PC-9 (cell line): ENCODE measurements at regions not wholly inside any gene's neighbourhood (a gene's known extent, or its start where the extent isn't known, plus 50 kb on each side); places are given as distances from the start of the nearest gene placed in this dataset.

ENCODE experiments used
- EZH2 ChIP-seq: fragments of 200-600 bp; sonication (generic); IDR thresholded peaks from 2 replicates; pipeline ENCODE4 v1.8.0; 2017; ENCODE audit warnings: antibody characterized with exemption, low read depth
- TF ChIP-seq, protein P1 (sequence below): fragments of 200-600 bp; sonication (generic); conservative IDR thresholded peaks from 2 replicates; pipeline ENCODE4 v1.6.1; 2017; ENCODE audit warnings: mixed run types, antibody characterized with exemption, mild to moderate bottlenecking, moderate library complexity

DNA sequence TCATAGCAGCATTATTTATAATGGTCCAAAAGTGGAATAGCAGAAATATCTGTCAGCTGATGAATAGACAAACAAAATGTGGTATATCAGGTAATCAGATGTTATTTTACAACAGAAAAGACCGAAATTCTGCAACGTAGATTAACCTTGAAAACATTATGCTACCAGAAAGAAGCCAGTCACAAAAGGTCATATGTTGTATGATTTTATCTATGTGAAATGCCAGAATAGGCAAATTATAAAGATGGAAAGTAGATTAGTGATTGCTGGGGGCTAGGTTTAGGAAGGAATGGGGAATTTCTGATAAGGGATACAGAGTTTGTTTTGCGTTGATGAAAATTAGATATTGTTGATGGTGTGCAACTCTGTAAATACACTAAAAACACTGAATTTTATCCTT lies 165.0 kb upstream of the STMND1 start:
- TF ChIP-seq EZH2: no peak
- TF ChIP-seq, protein P1, sequence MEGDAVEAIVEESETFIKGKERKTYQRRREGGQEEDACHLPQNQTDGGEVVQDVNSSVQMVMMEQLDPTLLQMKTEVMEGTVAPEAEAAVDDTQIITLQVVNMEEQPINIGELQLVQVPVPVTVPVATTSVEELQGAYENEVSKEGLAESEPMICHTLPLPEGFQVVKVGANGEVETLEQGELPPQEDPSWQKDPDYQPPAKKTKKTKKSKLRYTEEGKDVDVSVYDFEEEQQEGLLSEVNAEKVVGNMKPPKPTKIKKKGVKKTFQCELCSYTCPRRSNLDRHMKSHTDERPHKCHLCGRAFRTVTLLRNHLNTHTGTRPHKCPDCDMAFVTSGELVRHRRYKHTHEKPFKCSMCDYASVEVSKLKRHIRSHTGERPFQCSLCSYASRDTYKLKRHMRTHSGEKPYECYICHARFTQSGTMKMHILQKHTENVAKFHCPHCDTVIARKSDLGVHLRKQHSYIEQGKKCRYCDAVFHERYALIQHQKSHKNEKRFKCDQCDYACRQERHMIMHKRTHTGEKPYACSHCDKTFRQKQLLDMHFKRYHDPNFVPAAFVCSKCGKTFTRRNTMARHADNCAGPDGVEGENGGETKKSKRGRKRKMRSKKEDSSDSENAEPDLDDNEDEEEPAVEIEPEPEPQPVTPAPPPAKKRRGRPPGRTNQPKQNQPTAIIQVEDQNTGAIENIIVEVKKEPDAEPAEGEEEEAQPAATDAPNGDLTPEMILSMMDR: no peak
